Activated B cell treated with CpG ODN at 0.5 μM for 24 hours (primary cell): ENCODE measurements at regions not wholly inside any gene's neighbourhood (a gene's known extent, or its start where the extent isn't known, plus 50 kb on each side); places are given as distances from the start of the nearest gene placed in this dataset.
"Not testable (repeated sequence)": the region's sequence is repeated elsewhere in the genome, so short reads cannot be mapped to it uniquely, and the experiment has no call there.

Experiments used
- ATAC-seq: fragments of 200-7000 bp; cut with Tn5 transposase; one replicate; pipeline ENCODE4 v1.10.0; 2021; ENCODE audit warnings: low read depth, mild to moderate bottlenecking, moderate library complexity
- CTCF ChIA-PET: fragments of 350-600 bp; sonication (Branson Sonifier 250); formaldehyde crosslinking; loops from one replicate; lab custom pipeline; 2021; ENCODE audit warnings: antibody characterized with exemption; lab: Charles Lee
- POLR2A ChIA-PET: fragments of 350-600 bp; sonication (Branson Sonifier 250); formaldehyde crosslinking; loops from one replicate; lab custom pipeline; 2021; ENCODE audit warnings: antibody characterized with exemption; lab: Charles Lee
- DNase-seq: peaks from one replicate; pipeline ENCODE4 v3.0.0; 2022
- H3K27ac Mint-ChIP-seq: one replicate; pipeline ENCODE4 v1.8.0; 2020; ENCODE audit warnings: mixed read lengths
- H3K27me3 Mint-ChIP-seq: one replicate; pipeline ENCODE4 v1.8.0; 2021; ENCODE audit warnings: mixed read lengths
- H3K36me3 Mint-ChIP-seq: one replicate; pipeline ENCODE4 v1.8.0; 2021; ENCODE audit warnings: low read depth, mixed read lengths
- H3K4me1 Mint-ChIP-seq: one replicate; pipeline ENCODE4 v1.8.0; 2021; ENCODE audit warnings: mixed read lengths
- H3K4me3 Mint-ChIP-seq: one replicate; pipeline ENCODE4 v1.8.0; 2020; ENCODE audit warnings: mild to moderate bottlenecking, mixed read lengths
- H3K9me3 Mint-ChIP-seq: one replicate; pipeline ENCODE4 v1.8.0; 2020; ENCODE audit warnings: mixed read lengths
- intact Hi-C: fragments of 100-400 bp; cut with micrococcal nuclease; formaldehyde crosslinking; loops from one replicate; pipeline ENCODE4 v1.15.1; 2024
- TF ChIP-seq, protein P1 (sequence below): fragments of 200-600 bp; IDR thresholded peaks from one replicate; pipeline ENCODE4 v1.8.0; 2022; ENCODE audit warnings: antibody characterized with exemption, mild to moderate bottlenecking

DNA sequence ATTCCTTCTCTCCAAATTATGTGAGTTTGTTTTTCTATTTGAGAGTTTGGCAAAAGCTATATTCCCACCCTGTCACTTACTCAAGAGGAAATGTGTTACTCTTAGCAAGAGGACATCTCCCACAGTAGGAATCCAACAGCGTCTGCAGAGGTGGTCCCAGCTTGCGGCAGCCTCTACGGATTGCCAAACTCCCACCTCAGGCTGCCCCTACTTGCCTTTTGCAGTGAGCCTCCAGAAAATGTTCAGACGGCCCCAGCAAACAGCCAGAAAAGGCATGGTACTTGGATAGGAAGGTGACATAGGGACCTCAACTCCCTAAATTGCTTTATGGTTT, 158.4 kb downstream of the SUCLG1 start:
- ChIA-PET CTCF (no interaction called here), POLR2A (no interaction called here)
- Mint-ChIP-seq H3K9me3 (peaks cover 2% of the 10 kb centered on the region), H3K27me3 (peaks cover 2% of the 10 kb centered on the region), H3K36me3 (no peaks in the 10 kb centered on the region), H3K27ac (no peak overlapping the region), H3K4me3 (no peak overlapping the region), H3K4me1 (no peaks in the 10 kb centered on the region)
- DNase-seq (no peak), ATAC-seq (no peak)
- TF ChIP-seq, protein P1, sequence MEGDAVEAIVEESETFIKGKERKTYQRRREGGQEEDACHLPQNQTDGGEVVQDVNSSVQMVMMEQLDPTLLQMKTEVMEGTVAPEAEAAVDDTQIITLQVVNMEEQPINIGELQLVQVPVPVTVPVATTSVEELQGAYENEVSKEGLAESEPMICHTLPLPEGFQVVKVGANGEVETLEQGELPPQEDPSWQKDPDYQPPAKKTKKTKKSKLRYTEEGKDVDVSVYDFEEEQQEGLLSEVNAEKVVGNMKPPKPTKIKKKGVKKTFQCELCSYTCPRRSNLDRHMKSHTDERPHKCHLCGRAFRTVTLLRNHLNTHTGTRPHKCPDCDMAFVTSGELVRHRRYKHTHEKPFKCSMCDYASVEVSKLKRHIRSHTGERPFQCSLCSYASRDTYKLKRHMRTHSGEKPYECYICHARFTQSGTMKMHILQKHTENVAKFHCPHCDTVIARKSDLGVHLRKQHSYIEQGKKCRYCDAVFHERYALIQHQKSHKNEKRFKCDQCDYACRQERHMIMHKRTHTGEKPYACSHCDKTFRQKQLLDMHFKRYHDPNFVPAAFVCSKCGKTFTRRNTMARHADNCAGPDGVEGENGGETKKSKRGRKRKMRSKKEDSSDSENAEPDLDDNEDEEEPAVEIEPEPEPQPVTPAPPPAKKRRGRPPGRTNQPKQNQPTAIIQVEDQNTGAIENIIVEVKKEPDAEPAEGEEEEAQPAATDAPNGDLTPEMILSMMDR, result no peak
- intact Hi-C loops, result no loop called here

DNA sequence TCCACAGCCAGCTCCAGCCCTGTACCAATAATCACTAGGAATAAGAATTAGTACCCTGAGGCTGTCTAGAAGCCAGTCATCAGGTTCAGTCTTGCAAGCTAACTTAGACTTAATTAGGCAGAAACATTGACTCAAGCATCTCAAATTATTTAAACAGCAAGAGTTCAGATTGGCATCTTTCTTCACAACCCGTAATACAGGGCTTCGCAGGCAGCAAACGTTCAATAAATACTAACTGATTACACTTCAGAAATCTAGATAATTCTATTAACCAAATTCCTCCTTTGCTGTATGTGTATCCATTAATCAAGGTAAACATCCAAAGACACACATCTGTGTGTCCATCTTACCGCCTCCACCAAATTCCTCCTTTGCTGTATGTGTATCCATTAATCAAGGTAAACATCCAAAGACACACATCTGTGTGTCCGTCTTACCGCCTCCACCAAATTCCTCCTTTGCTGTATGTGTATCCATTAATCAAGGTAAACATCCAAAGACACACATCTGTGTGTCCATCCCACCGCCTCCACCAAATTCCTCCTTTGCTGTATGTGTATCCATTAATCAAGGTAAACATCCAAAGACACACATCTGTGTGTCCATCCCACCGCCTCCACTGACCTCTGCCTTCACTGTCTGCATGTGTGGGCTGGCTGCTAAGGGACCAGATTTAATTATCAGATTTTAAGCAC, 158.9 kb downstream of the SUCLG1 start:
- H3K36me3 Mint-ChIP-seq, H3K4me3 Mint-ChIP-seq, DNase-seq, POLR2A ChIA-PET, H3K27ac Mint-ChIP-seq, intact Hi-C loops, H3K4me1 Mint-ChIP-seq, ATAC-seq, H3K27me3 Mint-ChIP-seq, H3K9me3 Mint-ChIP-seq: not testable (repeated sequence)
- CTCF ChIA-PET, result interaction anchor here (1.9 kb wide), 1 partner anchor 15 kb away, joined by 5 read pairs; no protein-coding TSS in a partner anchor

DNA sequence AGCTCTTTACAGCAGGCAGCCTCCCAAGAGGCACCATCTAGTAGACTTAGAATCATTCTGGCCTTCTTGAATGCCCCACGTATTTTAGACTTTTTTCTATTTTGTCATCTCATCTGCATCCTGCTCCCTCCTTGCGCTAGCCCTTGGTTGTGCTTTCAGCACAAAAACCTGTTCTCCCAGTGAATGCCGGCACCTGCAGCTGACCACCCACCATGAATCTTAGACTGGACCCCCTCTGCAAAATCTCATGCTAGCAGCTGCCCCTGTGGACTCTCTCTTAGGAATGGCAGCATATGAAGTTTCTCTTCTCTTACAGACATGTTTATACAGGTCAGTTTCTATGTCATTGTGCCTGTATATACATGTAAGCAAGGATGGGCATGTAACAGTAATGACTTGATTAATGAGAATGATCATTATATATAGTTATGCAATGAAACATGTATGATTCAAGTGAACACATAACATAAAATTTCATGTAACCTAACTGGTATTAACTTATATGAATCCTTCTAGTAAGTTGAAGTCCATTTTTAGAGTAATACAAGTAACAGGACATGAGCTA, 159.8 kb downstream of the SUCLG1 start:
- DNase-seq (no peak), ATAC-seq (no peak)
- ChIA-PET POLR2A (no interaction called here), CTCF (interaction anchor here (1.9 kb wide), 1 partner anchor 15 kb away, joined by 5 read pairs; no protein-coding TSS in a partner anchor)
- H3K36me3 Mint-ChIP-seq, result no peaks in the 10 kb centered on the region
- intact Hi-C loops, result no loop called here
- H3K4me3 Mint-ChIP-seq, result no peak overlapping the region
- no peaks in the 10 kb centered on the region for H3K9me3 Mint-ChIP-seq
- H3K27ac Mint-ChIP-seq, result no peak overlapping the region
- TF ChIP-seq, protein P1, result no peak
- no peaks in the 10 kb centered on the region for H3K4me1 Mint-ChIP-seq
- H3K27me3 Mint-ChIP-seq, result peaks cover 2% of the 10 kb centered on the region

DNA sequence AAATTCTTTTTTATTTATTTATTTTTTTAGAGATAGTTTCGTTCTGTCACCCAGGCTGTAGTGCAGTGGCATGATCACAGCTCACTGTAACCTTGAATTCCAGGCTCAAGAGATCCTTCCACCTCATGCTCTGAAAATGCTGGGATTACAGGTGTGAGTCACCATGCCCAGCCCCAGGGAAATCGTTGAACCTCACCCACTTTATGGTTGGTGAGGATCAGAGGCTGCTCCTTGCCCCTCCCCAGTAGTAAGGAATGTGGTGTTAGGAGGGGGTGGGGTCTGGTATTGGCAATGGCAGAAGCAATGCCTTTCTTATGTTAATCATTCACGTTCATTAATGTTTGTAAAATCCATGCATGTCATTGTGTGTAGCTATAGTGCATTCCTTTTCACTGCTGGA, 161.9 kb downstream of the SUCLG1 start:
- Mint-ChIP-seq H3K27me3 (no peaks in the 10 kb centered on the region), H3K36me3 (no peaks in the 10 kb centered on the region), H3K27ac (no peak overlapping the region), H3K4me1 (no peaks in the 10 kb centered on the region), H3K4me3 (no peak overlapping the region), H3K9me3 (no peaks in the 10 kb centered on the region)
- no peak for ATAC-seq
- TF ChIP-seq, protein P1, result no peak
- DNase-seq, result no peak
- intact Hi-C loops, result no loop called here
- ChIA-PET POLR2A (no interaction called here), CTCF (no interaction called here)

DNA sequence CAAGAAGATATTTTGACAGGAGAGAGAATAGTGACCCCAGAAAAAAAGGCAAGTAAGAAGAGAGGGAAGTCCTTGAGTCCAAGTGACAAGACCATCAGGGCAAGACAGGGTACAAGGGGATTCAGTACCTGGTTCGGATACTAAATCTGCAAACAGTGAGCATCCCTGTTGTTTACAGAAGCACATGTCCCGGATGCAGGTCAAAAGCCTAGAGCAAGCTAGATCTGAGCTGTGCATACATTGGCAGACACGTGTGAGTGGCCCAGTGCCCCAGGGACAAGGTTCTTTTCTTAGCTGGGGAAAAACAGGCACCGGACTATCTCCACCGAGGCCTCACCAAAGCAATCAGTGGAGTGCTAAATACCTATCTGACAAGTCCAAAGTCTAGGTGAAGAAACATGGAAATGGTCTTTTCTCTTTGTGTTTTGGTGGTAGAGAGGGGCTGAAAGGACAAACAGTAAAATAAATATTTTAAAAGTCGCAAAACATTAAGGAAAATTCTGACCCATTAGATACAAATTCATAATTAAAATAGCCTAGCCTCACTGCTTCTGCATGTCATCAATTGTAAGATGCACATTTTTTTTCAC, 165.2 kb downstream of the SUCLG1 start:
- H3K27me3 Mint-ChIP-seq, result no peaks in the 10 kb centered on the region
- TF ChIP-seq, protein P1, result no peak
- H3K27ac Mint-ChIP-seq, result no peak overlapping the region
- H3K4me3 Mint-ChIP-seq, result no peak overlapping the region
- no peaks in the 10 kb centered on the region for H3K4me1 Mint-ChIP-seq
- no peaks in the 10 kb centered on the region for H3K36me3 Mint-ChIP-seq
- ATAC-seq (no peak), DNase-seq (no peak)
- no peaks in the 10 kb centered on the region for H3K9me3 Mint-ChIP-seq
- intact Hi-C loops, result no loop called here
- CTCF ChIA-PET, result no interaction called here
- POLR2A ChIA-PET, result no interaction called here
